ENCODE measurements at regions not wholly inside any gene's neighbourhood (a gene's known extent, or its start where the extent isn't known, plus 50 kb on each side); places are given as distances from the start of the nearest gene placed in this dataset.
"Not testable (repeated sequence)": the region's sequence is repeated elsewhere in the genome, so short reads cannot be mapped to it uniquely, and the experiment has no call there.

GRCh38 chr7:125966278-125967048 is 1036.8 kb upstream of the POT1 start:
- DNase-seq = no peak

GRCh38 chr7:125934955-125935354 is 1005.3 kb upstream of the POT1 start:
- DNase-seq = no peak

GRCh38 chr7:125934539-125934938 is 1004.9 kb upstream of the POT1 start:
- DNase-seq = no peak

GRCh38 chr7:125930848-125931247 is 1001.2 kb upstream of the POT1 start:
- no peak for DNase-seq

GRCh38 chr7:125927556-125927955 is 997.9 kb upstream of the POT1 start:
- DNase-seq = no peak

- DNase-seq = no peak
Measured at GRCh38 chr7:125926621-125927020, 997.0 kb upstream of the POT1 start.

GRCh38 chr7:125924037-125924436 is 994.4 kb upstream of the POT1 start:
- DNase-seq = no peak

- not testable (repeated sequence) for DNase-seq
Measured at GRCh38 chr7:125915381-125915948, 985.8 kb upstream of the POT1 start.

- DNase-seq = no peak
Measured at GRCh38 chr7:125908711-125909110, 979.1 kb upstream of the POT1 start.

- no peak for DNase-seq
Measured at GRCh38 chr7:125899577-125899976, 970.0 kb upstream of the POT1 start.

- DNase-seq = no peak
Measured at GRCh38 chr7:125892434-125892833, 962.8 kb upstream of the POT1 start.

GRCh38 chr7:125878988-125879387 is 949.4 kb upstream of the POT1 start:
- DNase-seq = no peak

GRCh38 chr7:125878235-125878956 is 948.8 kb upstream of the POT1 start:
- DNase-seq = no peak

GRCh38 chr7:125877246-125877645 is 947.6 kb upstream of the POT1 start:
- DNase-seq = no peak

- DNase-seq = no peak
Measured at GRCh38 chr7:125876431-125876830, 946.8 kb upstream of the POT1 start.

GRCh38 chr7:125871431-125871830 is 941.8 kb upstream of the POT1 start:
- DNase-seq = no peak

- no peak for DNase-seq
Measured at GRCh38 chr7:125857606-125858005, 928.0 kb upstream of the POT1 start.

GRCh38 chr7:125848157-125848556 is 918.5 kb upstream of the POT1 start:
- no peak for DNase-seq

- DNase-seq = no peak
Measured at GRCh38 chr7:125847692-125848091, 918.1 kb upstream of the POT1 start.

- no peak for DNase-seq
Measured at GRCh38 chr7:125847055-125847454, 917.4 kb upstream of the POT1 start.

- no peak for DNase-seq
Measured at GRCh38 chr7:125845686-125846085, 916.1 kb upstream of the POT1 start.

- no peak for DNase-seq
Measured at GRCh38 chr7:125834421-125834820, 904.8 kb upstream of the POT1 start.

GRCh38 chr7:125833839-125834238 is 904.2 kb upstream of the POT1 start:
- DNase-seq = no peak

- DNase-seq = no peak
Measured at GRCh38 chr7:125830743-125831142, 901.1 kb upstream of the POT1 start.

Measured in femur (tissue), 1 donor.